ENCODE measurements at regions not wholly inside any gene's neighbourhood (a gene's known extent, or its start where the extent isn't known, plus 50 kb on each side); places are given as distances from the start of the nearest gene placed in this dataset.

GRCh38 chr1:222163895-222164294 lies 384.0 kb downstream of the HHIPL2 start:
- TF ChIP-seq POLR2A (IDR thresholded peaks at IDR 0.05), result no peak
- no peak for TF ChIP-seq CTCF (IDR thresholded peaks at IDR 0.05)
- TF ChIP-seq EP300 (IDR thresholded peaks at IDR 0.05), result no peak
- no peak for TF ChIP-seq POLR2AphosphoS5 (IDR thresholded peaks at IDR 0.05)
